Activated CD4-positive, alpha-beta T cell treated with anti-CD3 and anti-CD28 coated beads for 36 hours (primary cell): ENCODE measurements at regions not wholly inside any gene's neighbourhood (a gene's known extent, or its start where the extent isn't known, plus 50 kb on each side); places are given as distances from the start of the nearest gene placed in this dataset.

Experiments
- ATAC-seq: fragments of 200-7000 bp; cut with Tn5 transposase; one replicate; pipeline ENCODE4 v1.10.0; 2021; ENCODE audit warnings: mild to moderate bottlenecking, moderate library complexity
- CTCF ChIA-PET: fragments of 350-600 bp; sonication (Branson Sonifier 250); formaldehyde crosslinking; loops from one replicate; lab custom pipeline; 2021; ENCODE audit warnings: antibody characterized with exemption; lab: Charles Lee
- POLR2A ChIA-PET: fragments of 350-600 bp; sonication (Branson Sonifier 250); formaldehyde crosslinking; loops from one replicate; lab custom pipeline; 2021; ENCODE audit warnings: antibody characterized with exemption, inconsistent platforms; lab: Charles Lee
- DNase-seq: peaks from one replicate; pipeline ENCODE4 v3.0.0-alpha.2; 2020
- H3K27ac Mint-ChIP-seq: one replicate; pipeline ENCODE4 v1.8.0; 2021; ENCODE audit warnings: mixed read lengths
- H3K27me3 Mint-ChIP-seq: one replicate; pipeline ENCODE4 v1.8.0; 2021; ENCODE audit warnings: mixed read lengths
- H3K36me3 Mint-ChIP-seq: one replicate; pipeline ENCODE4 v1.8.0; 2021; ENCODE audit warnings: low read depth, mixed read lengths
- H3K4me1 Mint-ChIP-seq: one replicate; pipeline ENCODE4 v1.8.0; 2021; ENCODE audit warnings: mixed read lengths
- H3K4me3 Mint-ChIP-seq: one replicate; pipeline ENCODE4 v1.8.0; 2021; ENCODE audit warnings: mild to moderate bottlenecking, moderate library complexity, mixed read lengths
- H3K9me3 Mint-ChIP-seq: one replicate; pipeline ENCODE4 v1.8.0; 2021; ENCODE audit warnings: low read depth, mixed read lengths
- intact Hi-C, 2 experiments: fragments of 100-400 bp; cut with DNase I in 1 of 2; cut with micrococcal nuclease in 1 of 2; formaldehyde crosslinking; loops; one replicate each; pipeline versions ENCODE4 v1.14.2 to v1.15.1; 2022 to 2024; cut with DNase I, micrococcal nuclease

GRCh38 chr1:38555130-38555529, 304.4 kb downstream of the RRAGC start:
- CTCF ChIA-PET, result no interaction called here
- ATAC-seq, result no peak
- intact Hi-C loops, result loop anchor here in 1 of 2 experiments (5.0 kb wide), 1 partner anchor 623 kb away; no protein-coding TSS in a partner anchor
- Mint-ChIP-seq H3K4me1 (peaks cover 23% of the 10 kb centered on the region), H3K36me3 (no peaks in the 10 kb centered on the region), H3K27ac (no peak overlapping the region), H3K4me3 (no peak overlapping the region), H3K9me3 (no peaks in the 10 kb centered on the region), H3K27me3 (peaks cover 4% of the 10 kb centered on the region)
- no peak for DNase-seq
- POLR2A ChIA-PET, result no interaction called here

GRCh38 chr1:38551318-38552307, 308.0 kb downstream of the RRAGC start:
- H3K27ac Mint-ChIP-seq, result no peak overlapping the region
- ATAC-seq (no peak), DNase-seq (no peak)
- ChIA-PET POLR2A (no interaction called here), CTCF (no interaction called here)
- no peak overlapping the region for H3K4me3 Mint-ChIP-seq
- H3K27me3 Mint-ChIP-seq, result peaks cover 5% of the 10 kb centered on the region
- H3K36me3 Mint-ChIP-seq, result no peaks in the 10 kb centered on the region
- H3K4me1 Mint-ChIP-seq, result peaks cover 3% of the 10 kb centered on the region
- no peaks in the 10 kb centered on the region for H3K9me3 Mint-ChIP-seq
- intact Hi-C loops, result no loop called here

GRCh38 chr1:38549191-38549590, 310.4 kb downstream of the RRAGC start:
- CTCF ChIA-PET, result no interaction called here
- Mint-ChIP-seq H3K27me3 (peaks cover 5% of the 10 kb centered on the region), H3K36me3 (no peaks in the 10 kb centered on the region), H3K27ac (no peak overlapping the region), H3K4me1 (no peaks in the 10 kb centered on the region), H3K9me3 (no peaks in the 10 kb centered on the region), H3K4me3 (no peak overlapping the region)
- no peak for ATAC-seq
- DNase-seq, result no peak
- intact Hi-C loops, result no loop called here
- POLR2A ChIA-PET, result no interaction called here

GRCh38 chr1:38547321-38547720, 312.3 kb downstream of the RRAGC start:
- ChIA-PET CTCF (no interaction called here), POLR2A (no interaction called here)
- intact Hi-C loops, result no loop called here
- Mint-ChIP-seq H3K27me3 (peaks cover 5% of the 10 kb centered on the region), H3K36me3 (no peaks in the 10 kb centered on the region), H3K4me3 (no peak overlapping the region), H3K4me1 (no peaks in the 10 kb centered on the region), H3K9me3 (no peaks in the 10 kb centered on the region), H3K27ac (no peak overlapping the region)
- no peak for DNase-seq
- no peak for ATAC-seq

- ChIA-PET POLR2A (no interaction called here), CTCF (interaction anchor here (0.7 kb wide), 1 partner anchor 820 kb away, joined by 3 read pairs; no protein-coding TSS in a partner anchor)
- Mint-ChIP-seq H3K27me3 (peaks cover 5% of the 10 kb centered on the region), H3K36me3 (no peaks in the 10 kb centered on the region), H3K4me1 (no peaks in the 10 kb centered on the region), H3K9me3 (no peaks in the 10 kb centered on the region), H3K4me3 (no peak overlapping the region), H3K27ac (no peak overlapping the region)
- no peak for ATAC-seq
- intact Hi-C loops, result no loop called here
- DNase-seq, result no peak
These were observed 312.9 kb downstream of the RRAGC start for GRCh38 chr1:38546636-38547035.

- H3K4me1 Mint-ChIP-seq, result no peaks in the 10 kb centered on the region
- no peak for DNase-seq
- no peak for ATAC-seq
- intact Hi-C loops, result no loop called here
- CTCF ChIA-PET, result interaction anchor here (0.6 kb wide), 1 partner anchor 539 kb away, joined by 3 read pairs; no protein-coding TSS in a partner anchor
- POLR2A ChIA-PET, result no interaction called here
- H3K36me3 Mint-ChIP-seq, result no peaks in the 10 kb centered on the region
- H3K4me3 Mint-ChIP-seq, result no peak overlapping the region
- H3K27me3 Mint-ChIP-seq, result peaks cover 13% of the 10 kb centered on the region
- H3K9me3 Mint-ChIP-seq, result no peaks in the 10 kb centered on the region
- no peak overlapping the region for H3K27ac Mint-ChIP-seq
These were observed 318.3 kb downstream of the RRAGC start for GRCh38 chr1:38541223-38541622.

GRCh38 chr1:38539931-38540330, 319.6 kb downstream of the RRAGC start:
- H3K9me3 Mint-ChIP-seq, result no peaks in the 10 kb centered on the region
- H3K4me1 Mint-ChIP-seq, result no peaks in the 10 kb centered on the region
- intact Hi-C loops, result no loop called here
- ChIA-PET CTCF (no interaction called here), POLR2A (no interaction called here)
- H3K36me3 Mint-ChIP-seq, result no peaks in the 10 kb centered on the region
- DNase-seq, result no peak
- H3K4me3 Mint-ChIP-seq, result no peak overlapping the region
- H3K27ac Mint-ChIP-seq, result no peak overlapping the region
- peaks cover 13% of the 10 kb centered on the region for H3K27me3 Mint-ChIP-seq
- ATAC-seq, result no peak

- ChIA-PET POLR2A (no interaction called here), CTCF (no interaction called here)
- Mint-ChIP-seq H3K27me3 (peaks cover 13% of the 10 kb centered on the region), H3K9me3 (no peaks in the 10 kb centered on the region), H3K4me3 (no peak overlapping the region), H3K36me3 (no peaks in the 10 kb centered on the region), H3K4me1 (peaks cover 10% of the 10 kb centered on the region), H3K27ac (no peak overlapping the region)
- ATAC-seq (no peak), DNase-seq (no peak)
- intact Hi-C loops, result no loop called here
These were observed 320.7 kb downstream of the RRAGC start for GRCh38 chr1:38538834-38539233.

- Mint-ChIP-seq H3K36me3 (no peaks in the 10 kb centered on the region), H3K27me3 (peaks cover 12% of the 10 kb centered on the region), H3K4me1 (peaks cover 14% of the 10 kb centered on the region), H3K9me3 (no peaks in the 10 kb centered on the region), H3K4me3 (no peak overlapping the region), H3K27ac (no peak overlapping the region)
- ATAC-seq (no peak), DNase-seq (no peak)
- intact Hi-C loops, result no loop called here
- ChIA-PET CTCF (no interaction called here), POLR2A (no interaction called here)
These were observed 323.5 kb downstream of the RRAGC start for GRCh38 chr1:38536089-38536488.

GRCh38 chr1:38534473-38534823, 325.1 kb downstream of the RRAGC start:
- intact Hi-C loops, result loop anchor here in 1 of 2 experiments (1.0 kb wide), 1 partner anchor 25 kb away; no protein-coding TSS in a partner anchor
- H3K27ac Mint-ChIP-seq, result no peak overlapping the region
- H3K36me3 Mint-ChIP-seq, result no peaks in the 10 kb centered on the region
- peaks cover 5% of the 10 kb centered on the region for H3K27me3 Mint-ChIP-seq
- H3K4me3 Mint-ChIP-seq, result no peak overlapping the region
- ATAC-seq (no peak), DNase-seq (no peak)
- H3K4me1 Mint-ChIP-seq, result peaks cover 14% of the 10 kb centered on the region
- ChIA-PET CTCF (interaction anchor here (0.8 kb wide), 1 partner anchor 9 kb away, joined by 3 read pairs; no protein-coding TSS in a partner anchor), POLR2A (interaction anchor here (0.7 kb wide), 1 partner anchor 508 kb away, joined by 3 read pairs; no protein-coding TSS in a partner anchor)
- H3K9me3 Mint-ChIP-seq, result no peaks in the 10 kb centered on the region

- POLR2A ChIA-PET, result interaction anchor here (0.7 kb wide), 1 partner anchor 507 kb away, joined by 3 read pairs; no protein-coding TSS in a partner anchor
- intact Hi-C loops, result loop anchor here in 1 of 2 experiments (1.0 kb wide), 1 partner anchor 25 kb away; no protein-coding TSS in a partner anchor
- DNase-seq, result peak; percentile 43
These were observed 325.6 kb downstream of the RRAGC start for GRCh38 chr1:38533772-38534472.

More at GRCh38 chr1:38533772-38534472, 325.6 kb downstream of the RRAGC start:
- Mint-ChIP-seq H3K27me3 (peaks cover 5% of the 10 kb centered on the region), H3K4me1 (peaks cover 14% of the 10 kb centered on the region), H3K36me3 (no peaks in the 10 kb centered on the region), H3K4me3 (no peak overlapping the region), H3K9me3 (no peaks in the 10 kb centered on the region), H3K27ac (no peak overlapping the region)
- ATAC-seq, result peak; percentile 98
- CTCF ChIA-PET, result interaction anchor here (0.8 kb wide), 1 partner anchor 9 kb away, joined by 3 read pairs; no protein-coding TSS in a partner anchor
